Activated naive CD4-positive, alpha-beta T cell treated with anti-CD3 and anti-CD28 coated beads for 36 hours (primary cell): ENCODE measurements at regions not wholly inside any gene's neighbourhood (a gene's known extent, or its start where the extent isn't known, plus 50 kb on each side); places are given as distances from the start of the nearest gene placed in this dataset.
"Not testable (repeated sequence)": the region's sequence is repeated elsewhere in the genome, so short reads cannot be mapped to it uniquely, and the experiment has no call there.

Source experiments
- CTCF ChIA-PET: fragments of 350-600 bp; sonication (Branson Sonifier 250); formaldehyde crosslinking; loops from one replicate; lab custom pipeline; 2021; ENCODE audit warnings: antibody characterized with exemption; lab: Charles Lee
- DNase-seq: peaks from one replicate; pipeline ENCODE4 v3.0.0-alpha.2; 2020
- H3K27ac Mint-ChIP-seq: one replicate; pipeline ENCODE4 v1.8.0; 2021; ENCODE audit warnings: mild to moderate bottlenecking, mixed read lengths
- H3K27me3 Mint-ChIP-seq: one replicate; pipeline ENCODE4 v1.8.0; 2021; ENCODE audit warnings: low read depth, mixed read lengths
- H3K36me3 Mint-ChIP-seq: one replicate; pipeline ENCODE4 v1.8.0; 2021; ENCODE audit warnings: low read depth, mixed read lengths
- H3K4me1 Mint-ChIP-seq: one replicate; pipeline ENCODE4 v1.8.0; 2021; ENCODE audit warnings: low read depth, mixed read lengths
- H3K4me3 Mint-ChIP-seq: one replicate; pipeline ENCODE4 v1.8.0; 2021; ENCODE audit warnings: mild to moderate bottlenecking, moderate library complexity, mixed read lengths
- H3K9me3 Mint-ChIP-seq: one replicate; pipeline ENCODE4 v1.8.0; 2021; ENCODE audit warnings: mixed read lengths
- intact Hi-C: fragments of 100-400 bp; cut with micrococcal nuclease; formaldehyde crosslinking; loops from one replicate; pipeline ENCODE4 v1.15.1; 2023

GRCh38 chr2:40654346-40654745 lies 202.5 kb upstream of the SLC8A1 start:
- Mint-ChIP-seq H3K36me3 (no peaks in the 10 kb centered on the region), H3K4me1 (no peaks in the 10 kb centered on the region), H3K4me3 (no peak overlapping the region), H3K9me3 (no peaks in the 10 kb centered on the region), H3K27ac (no peak overlapping the region), H3K27me3 (no peaks in the 10 kb centered on the region)
- CTCF ChIA-PET: no interaction called here
- no peak for DNase-seq
- intact Hi-C loops: no loop called here

- Mint-ChIP-seq H3K4me3 (no peak overlapping the region), H3K27ac (no peak overlapping the region), H3K9me3 (no peaks in the 10 kb centered on the region), H3K27me3 (no peaks in the 10 kb centered on the region), H3K36me3 (no peaks in the 10 kb centered on the region), H3K4me1 (no peaks in the 10 kb centered on the region)
- no peak for DNase-seq
- CTCF ChIA-PET: no interaction called here
- intact Hi-C loops: no loop called here
These were observed 207.1 kb upstream of the SLC8A1 start for GRCh38 chr2:40658941-40659340.

- Mint-ChIP-seq H3K36me3 (no peaks in the 10 kb centered on the region), H3K4me1 (no peaks in the 10 kb centered on the region)
These were observed 213.8 kb upstream of the SLC8A1 start for GRCh38 chr2:40665493-40666232.

GRCh38 chr2:40666398-40666797 lies 214.5 kb upstream of the SLC8A1 start:
- intact Hi-C loops: no loop called here
- Mint-ChIP-seq H3K4me3 (no peak overlapping the region), H3K36me3 (no peaks in the 10 kb centered on the region), H3K27me3 (no peaks in the 10 kb centered on the region), H3K27ac (no peak overlapping the region), H3K9me3 (no peaks in the 10 kb centered on the region), H3K4me1 (no peaks in the 10 kb centered on the region)
- DNase-seq: no peak
- CTCF ChIA-PET: no interaction called here

More at GRCh38 chr2:40665493-40666232, 213.8 kb upstream of the SLC8A1 start:
- CTCF ChIA-PET: no interaction called here
- no peaks in the 10 kb centered on the region for H3K27me3 Mint-ChIP-seq
- DNase-seq: no peak
- H3K4me3 Mint-ChIP-seq: no peak overlapping the region
- no peaks in the 10 kb centered on the region for H3K9me3 Mint-ChIP-seq
- intact Hi-C loops: no loop called here
- H3K27ac Mint-ChIP-seq: no peak overlapping the region

GRCh38 chr2:40668425-40668824 lies 216.5 kb upstream of the SLC8A1 start:
- no peak for DNase-seq
- CTCF ChIA-PET: no interaction called here
- peaks cover 2% of the 10 kb centered on the region for H3K9me3 Mint-ChIP-seq
- intact Hi-C loops: no loop called here
- no peaks in the 10 kb centered on the region for H3K36me3 Mint-ChIP-seq
- no peaks in the 10 kb centered on the region for H3K4me1 Mint-ChIP-seq
- H3K4me3 Mint-ChIP-seq: no peak overlapping the region
- H3K27ac Mint-ChIP-seq: no peak overlapping the region
- H3K27me3 Mint-ChIP-seq: no peaks in the 10 kb centered on the region

GRCh38 chr2:40676134-40676790 lies 224.4 kb upstream of the SLC8A1 start:
- H3K4me1 Mint-ChIP-seq, H3K4me3 Mint-ChIP-seq, H3K27me3 Mint-ChIP-seq, H3K36me3 Mint-ChIP-seq, CTCF ChIA-PET, DNase-seq, intact Hi-C loops, H3K27ac Mint-ChIP-seq: not testable (repeated sequence)
- H3K9me3 Mint-ChIP-seq: peaks cover 10% of the 10 kb centered on the region

GRCh38 chr2:40680547-40680946 lies 228.7 kb upstream of the SLC8A1 start:
- no peak overlapping the region for H3K27ac Mint-ChIP-seq
- peaks cover 4% of the 10 kb centered on the region for H3K4me1 Mint-ChIP-seq
- intact Hi-C loops: no loop called here
- H3K4me3 Mint-ChIP-seq: no peak overlapping the region
- DNase-seq: no peak
- H3K27me3 Mint-ChIP-seq: no peaks in the 10 kb centered on the region
- H3K36me3 Mint-ChIP-seq: no peaks in the 10 kb centered on the region
- CTCF ChIA-PET: no interaction called here
- H3K9me3 Mint-ChIP-seq: peaks cover 17% of the 10 kb centered on the region

- intact Hi-C loops: no loop called here
These were observed 238.1 kb upstream of the SLC8A1 start for GRCh38 chr2:40690036-40690435.

GRCh38 chr2:40690525-40690924 lies 238.6 kb upstream of the SLC8A1 start:
- DNase-seq: no peak
- H3K27ac Mint-ChIP-seq: no peak overlapping the region
- no peaks in the 10 kb centered on the region for H3K4me1 Mint-ChIP-seq
- CTCF ChIA-PET: no interaction called here
- H3K36me3 Mint-ChIP-seq: no peaks in the 10 kb centered on the region
- intact Hi-C loops: no loop called here
- no peaks in the 10 kb centered on the region for H3K27me3 Mint-ChIP-seq
- H3K4me3 Mint-ChIP-seq: no peak overlapping the region
- peaks cover 10% of the 10 kb centered on the region for H3K9me3 Mint-ChIP-seq

More at GRCh38 chr2:40690036-40690435, 238.1 kb upstream of the SLC8A1 start:
- Mint-ChIP-seq H3K4me1 (no peaks in the 10 kb centered on the region), H3K27ac (no peak overlapping the region), H3K4me3 (no peak overlapping the region), H3K36me3 (no peaks in the 10 kb centered on the region), H3K27me3 (no peaks in the 10 kb centered on the region), H3K9me3 (peaks cover 8% of the 10 kb centered on the region)
- CTCF ChIA-PET: no interaction called here
- DNase-seq: no peak

GRCh38 chr2:40700231-40700954 lies 248.5 kb upstream of the SLC8A1 start:
- no peak for DNase-seq
- no peaks in the 10 kb centered on the region for H3K4me1 Mint-ChIP-seq
- intact Hi-C loops: no loop called here
- peaks cover 4% of the 10 kb centered on the region for H3K9me3 Mint-ChIP-seq
- H3K4me3 Mint-ChIP-seq: no peak overlapping the region
- no peaks in the 10 kb centered on the region for H3K27me3 Mint-ChIP-seq
- CTCF ChIA-PET: no interaction called here
- no peak overlapping the region for H3K27ac Mint-ChIP-seq
- no peaks in the 10 kb centered on the region for H3K36me3 Mint-ChIP-seq

- H3K27ac Mint-ChIP-seq, H3K4me3 Mint-ChIP-seq, intact Hi-C loops, H3K36me3 Mint-ChIP-seq, H3K27me3 Mint-ChIP-seq, DNase-seq, CTCF ChIA-PET, H3K9me3 Mint-ChIP-seq, H3K4me1 Mint-ChIP-seq: not testable (repeated sequence)
These were observed 260.5 kb upstream of the SLC8A1 start for GRCh38 chr2:40712197-40712894.

GRCh38 chr2:40716879-40717278 lies 265.0 kb upstream of the SLC8A1 start:
- intact Hi-C loops: no loop called here
- CTCF ChIA-PET: no interaction called here
- H3K27ac Mint-ChIP-seq: no peak overlapping the region
- H3K27me3 Mint-ChIP-seq: no peaks in the 10 kb centered on the region
- no peak overlapping the region for H3K4me3 Mint-ChIP-seq
- no peaks in the 10 kb centered on the region for H3K9me3 Mint-ChIP-seq
- H3K4me1 Mint-ChIP-seq: no peaks in the 10 kb centered on the region
- H3K36me3 Mint-ChIP-seq: no peaks in the 10 kb centered on the region
- no peak for DNase-seq
